Heart right ventricle (tissue), 16 donors: ENCODE measurements at regions not wholly inside any gene's neighbourhood (a gene's known extent, or its start where the extent isn't known, plus 50 kb on each side); places are given as distances from the start of the nearest gene placed in this dataset.

Source experiments
- ATAC-seq, 8 donors: fragments of 200-7000 bp; cut with Tn5 transposase; one replicate each; pipeline ENCODE4 v1.9.1; 2020; ENCODE audit warnings: mild to moderate bottlenecking in 8 of 8, moderate library complexity in 8 of 8, moderate number of reproducible peaks in 1 of 8
- DNase-seq, 2 donors: peaks; one replicate each; pipeline ENCODE4 v3.0.0-alpha.2; 2020
- H3K27ac ChIP-seq, 10 donors: fragments of 200-600 bp; sonication (generic) in 2 of 10; one replicate each; pipeline versions ENCODE4 v1.5.0 to v1.8.0; 2020 to 2022; ENCODE audit warnings: mild to moderate bottlenecking in 3 of 10
- H3K27me3 ChIP-seq, 7 donors: fragments of 200-600 bp; one replicate each; pipeline ENCODE4 v1.8.0; 2021 to 2022; ENCODE audit warnings: mild to moderate bottlenecking in 2 of 7
- H3K36me3 ChIP-seq, 9 donors: fragments of 200-600 bp; sonication (generic) in 1 of 9; one replicate each; pipeline versions ENCODE4 v1.5.0 to v1.8.0; 2020 to 2022; ENCODE audit warnings: mild to moderate bottlenecking in 2 of 9
- H3K4me1 ChIP-seq, 9 donors: fragments of 200-600 bp; sonication (generic) in 1 of 9; one replicate each; pipeline versions ENCODE4 v1.5.0 to v1.8.0; 2020 to 2022; ENCODE audit warnings: mild to moderate bottlenecking in 4 of 9
- H3K4me3 ChIP-seq, 10 donors: fragments of 200-600 bp; sonication (generic) in 2 of 10; one replicate each; pipeline versions ENCODE4 v1.5.0 to v1.8.0; 2020 to 2022; ENCODE audit warnings: mild to moderate bottlenecking in 7 of 10, moderate library complexity in 2 of 10
- H3K9me3 ChIP-seq, 11 donors: fragments of 200-600 bp in 10 of 11; sonication (generic) in 2 of 11; one replicate each; pipeline versions ENCODE4 v1.5.0 to v1.8.0; 2013 to 2022; ENCODE audit warnings: mild to moderate bottlenecking in 2 of 11, control low read depth in 1 of 11, moderate library complexity in 1 of 11
- WGBS, 2 donors: extraction: QIAGEN DNeasy Blood & Tissue Kit; methylation state at CpG; one replicate each; pipeline ENCODE4 v1.1.7; 2013; ENCODE audit warnings: inconsistent platforms in 1 of 2; 5-methylcytosine and 5-hydroxymethylcytosine counted together
- intact Hi-C, 10 donors: fragments of 100-400 bp; cut with DNase I; formaldehyde crosslinking; loops; one replicate each; pipeline versions ENCODE4 v1.11.1 to v1.14.2; 2022
- TF ChIP-seq, protein P1 (sequence below), 9 donors: fragments of 200-600 bp; sonication (generic) in 2 of 9; IDR thresholded peaks; one replicate each; pipeline versions ENCODE4 v1.5.0 to v1.8.0; 2021 to 2022; ENCODE audit warnings: antibody characterized with exemption in 9 of 9, mild to moderate bottlenecking in 5 of 9, moderate library complexity in 1 of 9
- donor health status: Arrhythmogenic right ventricular cardiomyopathy.
- donor health status: ischemic (EF 13 %, LVEDD 7.1; RV severe dilation, severe dysfunction).
- donor health status: healthy with polysubstance abuse.
- donor health status: DM: no; HTN: yes; CAD: no.
- donor health status: DM: no; HTN: no; CAD: no.
- donor health status: ischemic (EF 25% LVEDD 6.9; RV normal size, moderate dysfunction).
- donor health status: ischemic (EF 25% LVEDD 5.7; RV mildly dilated, moderate dysfunction).
- donor health status: healthy.
- donor health status: DM: yes; HTN: yes; CAD: no.
- donor health status: Ischemic cardiomyopathy.
- donor health status: ischemic (EF 35%, LVEDD 5.7; RV mildly dilated, moderate dysfunction).
- donor health status: nonischemic (EF 11% LVEDD 7.7; RV severe dilation, severe dysfunction).
- donor health status: DM: yes; HTN: yes; CAD: no.
- donor health status: PGD.
- donor health status: ischemic (EF 29% LVEDD 5.4; RV normal size, mild dysfunction).
- donor health status: nonischemic (EF 23%, LVEDD 6.1; RV moderate dilation, normal function).

DNA sequence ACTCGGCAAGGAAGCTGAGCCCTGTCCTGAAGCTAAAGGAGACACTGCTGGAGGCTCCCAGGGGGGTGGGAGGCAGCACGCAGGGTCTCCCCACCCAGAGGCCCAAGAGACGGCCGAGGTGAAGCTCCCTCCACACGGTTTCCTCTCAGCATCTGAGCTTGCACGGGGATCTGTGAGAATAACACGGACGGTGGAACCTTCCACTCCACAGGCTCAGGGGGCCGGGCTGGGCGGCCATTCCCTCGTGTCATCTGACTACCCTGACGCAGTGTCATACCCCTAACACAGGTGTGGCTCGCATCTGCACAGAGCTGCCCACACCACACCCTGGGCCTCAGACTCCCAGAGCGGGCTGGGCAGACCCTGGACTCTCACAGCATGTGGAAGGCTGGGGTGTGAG lies 409.7 kb downstream of the SHANK2 start:
- Histone ChIP-seq H3K27ac (no peak overlapping the region), H3K4me3 (no peak overlapping the region), H3K9me3 (peaks cover 0 to 15% (median 4%) of the 10 kb centered on the region in 11 donors), H3K27me3 (peaks cover 0 to 26% (median 3%) of the 10 kb centered on the region in 7 donors), H3K36me3 (no peaks in the 10 kb centered on the region), H3K4me1 (peaks cover 0 to 3% (median 0%) of the 10 kb centered on the region in 9 donors)
- 75 to 82% methylated on average over 14 of the region's 14 CpGs for WGBS, 2 donors
- intact Hi-C loops = no loop called here
- DNase-seq = no peak
- TF ChIP-seq, protein P1, sequence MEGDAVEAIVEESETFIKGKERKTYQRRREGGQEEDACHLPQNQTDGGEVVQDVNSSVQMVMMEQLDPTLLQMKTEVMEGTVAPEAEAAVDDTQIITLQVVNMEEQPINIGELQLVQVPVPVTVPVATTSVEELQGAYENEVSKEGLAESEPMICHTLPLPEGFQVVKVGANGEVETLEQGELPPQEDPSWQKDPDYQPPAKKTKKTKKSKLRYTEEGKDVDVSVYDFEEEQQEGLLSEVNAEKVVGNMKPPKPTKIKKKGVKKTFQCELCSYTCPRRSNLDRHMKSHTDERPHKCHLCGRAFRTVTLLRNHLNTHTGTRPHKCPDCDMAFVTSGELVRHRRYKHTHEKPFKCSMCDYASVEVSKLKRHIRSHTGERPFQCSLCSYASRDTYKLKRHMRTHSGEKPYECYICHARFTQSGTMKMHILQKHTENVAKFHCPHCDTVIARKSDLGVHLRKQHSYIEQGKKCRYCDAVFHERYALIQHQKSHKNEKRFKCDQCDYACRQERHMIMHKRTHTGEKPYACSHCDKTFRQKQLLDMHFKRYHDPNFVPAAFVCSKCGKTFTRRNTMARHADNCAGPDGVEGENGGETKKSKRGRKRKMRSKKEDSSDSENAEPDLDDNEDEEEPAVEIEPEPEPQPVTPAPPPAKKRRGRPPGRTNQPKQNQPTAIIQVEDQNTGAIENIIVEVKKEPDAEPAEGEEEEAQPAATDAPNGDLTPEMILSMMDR (IDR thresholded peaks at IDR 0.05) = no peak
- no peak for ATAC-seq

DNA sequence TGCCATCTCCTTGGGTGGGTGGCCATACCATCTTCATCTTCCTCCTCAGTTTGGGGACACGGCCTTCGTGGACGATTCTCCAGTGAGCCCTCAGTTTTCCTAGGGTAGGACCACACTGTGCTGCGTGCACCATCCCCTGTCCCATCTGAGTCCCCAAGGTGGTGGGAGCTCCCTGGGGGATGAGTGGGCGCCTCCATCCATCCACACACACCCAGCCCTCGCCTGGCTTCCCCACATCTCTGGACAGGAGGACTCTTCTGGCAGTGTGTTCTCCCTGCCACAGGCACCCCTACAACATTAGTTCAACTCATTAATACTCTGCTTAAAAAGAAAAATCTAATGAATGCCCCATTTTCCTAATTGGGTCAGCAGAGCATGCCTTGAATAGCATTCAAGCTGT lies 408.5 kb downstream of the SHANK2 start:
- no peak for DNase-seq
- no peak overlapping the region for H3K27ac ChIP-seq
- intact Hi-C loops = no loop called here
- TF ChIP-seq, protein P1 (IDR thresholded peaks at IDR 0.05) = no peak
- peaks cover 0 to 3% (median 0%) of the 10 kb centered on the region in 9 donors for H3K4me1 ChIP-seq
- no peak for ATAC-seq
- peaks cover 0 to 3% (median 0%) of the 10 kb centered on the region in 11 donors for H3K9me3 ChIP-seq
- H3K27me3 ChIP-seq = peaks cover 0 to 29% (median 4%) of the 10 kb centered on the region in 7 donors
- H3K4me3 ChIP-seq = no peak overlapping the region
- H3K36me3 ChIP-seq = no peaks in the 10 kb centered on the region
- 90 to 93% methylated on average over 6 of the region's 6 CpGs for WGBS, 2 donors

DNA sequence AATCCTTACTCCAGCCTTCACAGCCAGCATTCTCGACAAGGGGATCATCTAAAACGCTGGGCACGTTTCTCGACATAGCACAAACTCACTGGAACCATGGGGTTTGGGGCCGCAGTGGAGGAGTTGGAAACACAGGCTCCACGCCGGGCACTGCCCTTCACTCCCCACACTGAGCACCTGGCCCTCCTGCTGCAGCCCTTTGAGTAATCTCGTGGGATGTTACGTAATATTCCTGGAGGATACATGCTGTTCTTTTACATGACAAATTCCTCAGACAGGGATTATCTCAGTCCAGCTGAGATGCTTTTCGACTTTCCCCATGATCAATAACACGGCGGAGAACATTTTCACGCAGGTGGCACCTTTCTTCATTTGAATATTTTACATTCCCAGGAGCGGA lies 408.0 kb downstream of the SHANK2 start:
- no peak overlapping the region for H3K4me3 ChIP-seq
- H3K27ac ChIP-seq = no peak overlapping the region
- ATAC-seq (no peak), DNase-seq (no peak)
- no peaks in the 10 kb centered on the region for H3K36me3 ChIP-seq
- 74 to 78% methylated on average over 14 of the region's 14 CpGs for WGBS, 2 donors
- peaks cover 0 to 3% (median 0%) of the 10 kb centered on the region in 9 donors for H3K4me1 ChIP-seq
- intact Hi-C loops = no loop called here
- TF ChIP-seq, protein P1 (IDR thresholded peaks at IDR 0.05) = no peak
- peaks cover 0 to 4% (median 0%) of the 10 kb centered on the region in 11 donors for H3K9me3 ChIP-seq
- peaks cover 0 to 29% (median 7%) of the 10 kb centered on the region in 7 donors for H3K27me3 ChIP-seq

DNA sequence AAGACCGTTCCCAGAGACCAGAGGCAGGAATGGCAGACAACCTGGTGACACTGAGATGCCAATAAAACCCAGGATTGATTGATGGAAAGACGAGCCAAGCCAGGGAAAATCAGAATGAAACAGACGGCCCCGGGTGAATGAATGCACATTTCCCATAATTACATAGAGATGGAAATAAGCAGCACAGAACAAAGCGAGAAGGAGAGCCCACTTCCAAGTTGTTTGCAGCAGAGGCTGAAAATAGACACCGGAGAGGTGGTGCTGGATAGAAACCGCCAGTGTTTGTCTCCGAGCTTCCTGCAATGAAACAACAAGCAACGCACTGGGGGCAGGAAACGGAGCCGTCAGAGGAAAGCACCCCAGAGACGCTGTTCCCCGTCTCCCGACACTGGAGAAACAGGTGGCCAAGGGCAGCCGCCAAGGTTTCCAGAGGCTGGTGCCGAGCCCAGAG lies 406.8 kb downstream of the SHANK2 start:
- peak in 1 of 2 donors; percentile 19 for DNase-seq
- 49 to 57% methylated on average over 16 of the region's 16 CpGs for WGBS, 2 donors
- Histone ChIP-seq H3K4me1 (peaks cover 0 to 3% (median 0%) of the 10 kb centered on the region in 9 donors), H3K9me3 (peaks cover 0 to 17% (median 0%) of the 10 kb centered on the region in 11 donors), H3K27ac (peak overlapping the region in 1 of 10 donors; percentile 28), H3K4me3 (no peak overlapping the region), H3K27me3 (peaks cover 0 to 30% (median 7%) of the 10 kb centered on the region in 7 donors), H3K36me3 (no peaks in the 10 kb centered on the region)
- intact Hi-C loops = no loop called here
- ATAC-seq = peak in 1 of 8 donors; percentile 72
- TF ChIP-seq, protein P1 (IDR thresholded peaks at IDR 0.05) = no peak
